ENCODE measurements at regions not wholly inside any gene's neighbourhood (a gene's known extent, or its start where the extent isn't known, plus 50 kb on each side); places are given as distances from the start of the nearest gene placed in this dataset.

DNA sequence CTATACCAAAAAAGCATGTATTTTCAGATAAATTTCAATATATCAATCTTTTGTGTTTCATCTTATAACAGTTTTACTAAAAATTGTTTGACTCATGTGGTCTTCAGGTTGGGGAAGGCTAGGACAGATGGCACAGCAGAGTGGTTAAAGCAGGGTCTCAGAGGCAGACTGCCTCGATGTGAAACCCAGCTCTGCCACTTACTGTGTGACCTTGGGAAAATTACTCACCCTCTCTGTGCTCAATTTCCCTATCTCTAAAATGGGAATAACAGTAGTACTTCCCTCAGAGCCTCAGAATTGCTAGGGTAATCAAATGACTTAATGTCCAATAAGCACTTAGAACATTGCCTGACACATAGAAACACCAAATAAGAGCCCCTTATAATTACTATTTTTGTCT is 262.1 kb upstream of the FMN2 start:
- H3K27me3 Mint-ChIP-seq: no peaks in the 10 kb centered on the region
- no peak for ATAC-seq (ENCODE audit: low read depth)
- no peaks in the 10 kb centered on the region for H3K9me3 Mint-ChIP-seq
- POLR2A ChIA-PET: no interaction called here
- no peak overlapping the region for H3K27ac Mint-ChIP-seq
- no peak overlapping the region for H3K4me3 Mint-ChIP-seq
- H3K4me1 Mint-ChIP-seq: no peaks in the 10 kb centered on the region
- no peaks in the 10 kb centered on the region for H3K36me3 Mint-ChIP-seq
- DNase-seq: no peak

GRCh38 chr1:239831577-239832355 is 259.9 kb upstream of the FMN2 start:
- no peaks in the 10 kb centered on the region for H3K27me3 Mint-ChIP-seq
- H3K9me3 Mint-ChIP-seq: no peaks in the 10 kb centered on the region
- no peak for DNase-seq
- no peak overlapping the region for H3K4me3 Mint-ChIP-seq
- H3K36me3 Mint-ChIP-seq: no peaks in the 10 kb centered on the region
- H3K27ac Mint-ChIP-seq: no peak overlapping the region
- no peak for ATAC-seq (ENCODE audit: low read depth)
- H3K4me1 Mint-ChIP-seq: no peaks in the 10 kb centered on the region
- POLR2A ChIA-PET: no interaction called here

- POLR2A ChIA-PET: no interaction called here
- H3K36me3 Mint-ChIP-seq: no peaks in the 10 kb centered on the region
- no peak for ATAC-seq (ENCODE audit: low read depth)
Measured at GRCh38 chr1:239833723-239834122, 258.0 kb upstream of the FMN2 start.

DNA sequence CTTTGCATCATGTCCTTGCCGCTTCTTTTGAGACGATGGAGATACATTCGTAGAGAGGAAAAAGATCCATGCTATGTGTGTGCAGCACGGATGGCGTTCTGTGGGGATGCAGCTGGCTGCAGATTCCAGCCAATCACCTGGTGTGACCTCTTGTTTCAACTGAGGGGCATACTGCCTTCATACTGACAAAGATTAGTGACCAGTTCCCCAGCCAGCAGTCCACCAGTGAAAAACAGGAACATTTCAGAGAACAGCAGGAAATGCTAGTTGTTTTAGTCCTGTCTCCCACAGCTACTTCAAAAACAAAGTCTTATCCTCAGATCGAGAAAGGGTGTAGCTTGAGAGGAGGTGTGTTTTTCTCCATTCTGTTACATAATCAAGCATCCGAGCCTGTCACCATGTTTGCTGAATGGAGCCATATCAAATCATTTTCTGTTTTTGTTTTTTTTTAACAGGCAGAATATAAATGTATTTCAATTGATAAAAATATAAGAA is 255.7 kb upstream of the FMN2 start:
- no peaks in the 10 kb centered on the region for H3K4me1 Mint-ChIP-seq
- H3K36me3 Mint-ChIP-seq: no peaks in the 10 kb centered on the region
- H3K4me3 Mint-ChIP-seq: no peak overlapping the region
- ATAC-seq (ENCODE audit: low read depth): no peak
- no peaks in the 10 kb centered on the region for H3K9me3 Mint-ChIP-seq
- no peaks in the 10 kb centered on the region for H3K27me3 Mint-ChIP-seq
- H3K27ac Mint-ChIP-seq: no peak overlapping the region
- no peak for DNase-seq
- POLR2A ChIA-PET: no interaction called here

More at GRCh38 chr1:239833723-239834122, 258.0 kb upstream of the FMN2 start:
- Mint-ChIP-seq H3K4me1 (no peaks in the 10 kb centered on the region), H3K4me3 (no peak overlapping the region), H3K27ac (no peak overlapping the region), H3K9me3 (no peaks in the 10 kb centered on the region), H3K27me3 (no peaks in the 10 kb centered on the region)
- no peak for DNase-seq

GRCh38 chr1:239840336-239840735 is 251.3 kb upstream of the FMN2 start:
- Mint-ChIP-seq H3K27me3 (no peaks in the 10 kb centered on the region), H3K4me1 (no peaks in the 10 kb centered on the region), H3K4me3 (no peak overlapping the region), H3K27ac (no peak overlapping the region), H3K9me3 (no peaks in the 10 kb centered on the region), H3K36me3 (no peaks in the 10 kb centered on the region)
- POLR2A ChIA-PET: interaction anchor here (1.4 kb wide), 1 partner anchor 121 kb away, joined by 4 read pairs; no protein-coding TSS in a partner anchor
- ATAC-seq (ENCODE audit: low read depth): no peak
- no peak for DNase-seq

GRCh38 chr1:239840790-239841189 is 250.9 kb upstream of the FMN2 start:
- no peak for ATAC-seq (ENCODE audit: low read depth)
- Mint-ChIP-seq H3K4me3 (no peak overlapping the region), H3K27me3 (no peaks in the 10 kb centered on the region), H3K9me3 (no peaks in the 10 kb centered on the region), H3K27ac (no peak overlapping the region), H3K36me3 (no peaks in the 10 kb centered on the region), H3K4me1 (no peaks in the 10 kb centered on the region)
- POLR2A ChIA-PET: no interaction called here
- no peak for DNase-seq

DNA sequence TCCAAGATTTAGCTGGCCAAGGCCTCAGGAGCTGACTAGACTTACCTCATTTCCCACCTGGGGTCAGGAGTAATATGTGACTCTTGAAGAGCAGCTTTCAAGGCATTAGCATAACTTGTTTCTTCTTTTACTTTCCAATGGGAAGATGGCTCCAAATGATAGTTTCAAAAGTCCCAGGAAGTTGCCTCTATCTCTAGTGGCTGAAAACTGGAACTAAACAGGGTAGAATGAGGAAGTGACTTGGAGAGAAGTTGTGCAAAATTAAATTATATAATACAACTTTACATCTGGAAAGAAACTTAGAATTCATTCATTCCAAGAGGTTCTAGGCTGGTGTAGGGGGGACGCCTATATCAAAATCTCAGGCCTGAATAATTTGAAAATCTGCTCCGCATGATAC is 250.1 kb upstream of the FMN2 start:
- no peaks in the 10 kb centered on the region for H3K4me1 Mint-ChIP-seq

GRCh38 chr1:239843541-239843940 is 248.1 kb upstream of the FMN2 start:
- Mint-ChIP-seq H3K9me3 (no peaks in the 10 kb centered on the region), H3K4me3 (no peak overlapping the region), H3K27ac (no peak overlapping the region), H3K27me3 (no peaks in the 10 kb centered on the region), H3K4me1 (no peaks in the 10 kb centered on the region), H3K36me3 (no peaks in the 10 kb centered on the region)
- POLR2A ChIA-PET: no interaction called here
- DNase-seq (no peak), ATAC-seq (ENCODE audit: low read depth) (no peak)

More for the DNA sequence above, 250.1 kb upstream of the FMN2 start:
- POLR2A ChIA-PET: no interaction called here
- Mint-ChIP-seq H3K9me3 (no peaks in the 10 kb centered on the region), H3K27ac (no peak overlapping the region), H3K4me3 (no peak overlapping the region), H3K27me3 (no peaks in the 10 kb centered on the region), H3K36me3 (no peaks in the 10 kb centered on the region)
- DNase-seq: no peak
- no peak for ATAC-seq (ENCODE audit: low read depth)

DNA sequence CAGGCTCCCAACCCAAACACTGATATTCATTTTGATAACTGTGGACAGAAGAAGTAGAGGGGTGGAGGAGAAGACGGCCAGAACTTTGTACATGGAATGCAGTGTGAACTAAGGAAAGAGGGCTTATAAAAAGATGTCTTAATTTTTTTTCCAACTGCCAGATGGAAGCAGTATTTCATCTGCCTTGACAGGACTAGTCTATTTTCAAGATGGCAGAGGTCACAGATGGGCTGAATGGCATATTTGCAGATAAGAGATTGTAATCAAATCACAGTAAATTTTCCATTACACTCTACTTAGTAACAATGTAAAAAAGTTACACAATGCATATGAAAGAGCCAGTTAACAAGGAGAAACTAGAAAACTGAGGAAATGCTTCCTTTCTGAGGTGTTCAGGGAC is 246.8 kb upstream of the FMN2 start:
- H3K9me3 Mint-ChIP-seq: no peaks in the 10 kb centered on the region
- ATAC-seq (ENCODE audit: low read depth): no peak
- no peak overlapping the region for H3K4me3 Mint-ChIP-seq
- no peak overlapping the region for H3K27ac Mint-ChIP-seq
- POLR2A ChIA-PET: no interaction called here
- no peaks in the 10 kb centered on the region for H3K36me3 Mint-ChIP-seq
- no peaks in the 10 kb centered on the region for H3K27me3 Mint-ChIP-seq
- DNase-seq: no peak
- H3K4me1 Mint-ChIP-seq: no peaks in the 10 kb centered on the region

- no peaks in the 10 kb centered on the region for H3K4me1 Mint-ChIP-seq
- DNase-seq (no peak), ATAC-seq (ENCODE audit: low read depth) (no peak)
- peaks cover 10% of the 10 kb centered on the region for H3K9me3 Mint-ChIP-seq
- POLR2A ChIA-PET: no interaction called here
- H3K36me3 Mint-ChIP-seq: no peaks in the 10 kb centered on the region
- H3K27ac Mint-ChIP-seq: no peak overlapping the region
- H3K27me3 Mint-ChIP-seq: no peaks in the 10 kb centered on the region
- H3K4me3 Mint-ChIP-seq: no peak overlapping the region
Measured at GRCh38 chr1:239854922-239855321, 236.8 kb upstream of the FMN2 start.

DNA sequence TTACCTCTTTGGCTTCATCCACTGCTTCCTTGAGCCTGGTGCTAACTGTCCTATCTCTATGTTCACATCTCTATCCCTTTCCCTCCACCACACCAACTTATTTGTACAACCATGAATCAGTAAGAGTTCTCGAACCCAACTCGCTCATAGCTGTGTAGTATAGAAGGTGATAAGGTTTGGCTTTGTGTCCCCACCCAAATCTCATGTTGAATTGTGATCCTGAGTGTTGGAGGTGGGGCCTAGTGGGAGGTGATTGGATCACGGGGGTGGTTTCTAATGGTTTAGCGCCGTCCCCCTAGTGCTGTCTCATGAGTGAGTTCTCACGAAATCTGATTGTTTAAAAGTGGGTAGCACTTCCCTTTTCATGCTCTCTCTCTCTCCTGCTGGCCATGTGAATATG is 235.6 kb upstream of the FMN2 start:
- no peaks in the 10 kb centered on the region for H3K27me3 Mint-ChIP-seq
- no peak for ATAC-seq (ENCODE audit: low read depth)
- H3K27ac Mint-ChIP-seq: no peak overlapping the region
- DNase-seq: no peak
- no peak overlapping the region for H3K4me3 Mint-ChIP-seq
- POLR2A ChIA-PET: no interaction called here
- no peaks in the 10 kb centered on the region for H3K4me1 Mint-ChIP-seq
- peaks cover 10% of the 10 kb centered on the region for H3K9me3 Mint-ChIP-seq
- H3K36me3 Mint-ChIP-seq: no peaks in the 10 kb centered on the region

- Mint-ChIP-seq H3K4me1 (no peaks in the 10 kb centered on the region), H3K27ac (no peak overlapping the region), H3K27me3 (no peaks in the 10 kb centered on the region), H3K36me3 (no peaks in the 10 kb centered on the region), H3K9me3 (peaks cover 10% of the 10 kb centered on the region), H3K4me3 (no peak overlapping the region)
- ATAC-seq (ENCODE audit: low read depth) (no peak), DNase-seq (no peak)
- POLR2A ChIA-PET: no interaction called here
Measured at GRCh38 chr1:239856924-239857323, 234.8 kb upstream of the FMN2 start.

DNA sequence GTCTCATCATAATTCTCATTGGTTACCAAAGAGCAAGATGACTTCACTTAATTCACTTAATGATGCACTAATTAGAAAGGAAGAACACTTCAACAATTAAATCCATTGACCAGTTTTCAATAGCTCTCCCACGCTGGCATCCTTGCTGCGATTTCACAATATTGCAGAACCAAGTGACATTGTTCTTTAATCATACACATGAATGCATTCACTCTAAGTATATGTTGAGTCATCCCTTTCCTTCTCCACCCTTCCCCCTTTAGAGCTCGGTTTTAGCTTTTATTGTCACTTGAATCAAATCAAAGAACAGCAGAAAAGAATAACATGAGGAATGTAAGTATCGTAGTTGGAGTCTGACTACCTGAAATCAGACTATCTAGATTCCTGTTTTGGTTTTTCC is 233.6 kb upstream of the FMN2 start:
- H3K4me1 Mint-ChIP-seq: no peaks in the 10 kb centered on the region
- H3K4me3 Mint-ChIP-seq: no peak overlapping the region
- peaks cover 10% of the 10 kb centered on the region for H3K9me3 Mint-ChIP-seq
- H3K27ac Mint-ChIP-seq: no peak overlapping the region
- no peaks in the 10 kb centered on the region for H3K36me3 Mint-ChIP-seq
- POLR2A ChIA-PET: no interaction called here
- H3K27me3 Mint-ChIP-seq: no peaks in the 10 kb centered on the region
- DNase-seq (no peak), ATAC-seq (ENCODE audit: low read depth) (no peak)

GRCh38 chr1:239858529-239858928 is 233.2 kb upstream of the FMN2 start:
- H3K4me1 Mint-ChIP-seq: no peaks in the 10 kb centered on the region
- no peaks in the 10 kb centered on the region for H3K27me3 Mint-ChIP-seq
- no peak overlapping the region for H3K4me3 Mint-ChIP-seq
- ATAC-seq (ENCODE audit: low read depth) (no peak), DNase-seq (no peak)
- POLR2A ChIA-PET: no interaction called here
- H3K27ac Mint-ChIP-seq: no peak overlapping the region
- no peaks in the 10 kb centered on the region for H3K36me3 Mint-ChIP-seq
- peaks cover 10% of the 10 kb centered on the region for H3K9me3 Mint-ChIP-seq

All from activated naive CD8-positive, alpha-beta T cell treated with anti-CD3 and anti-CD28 coated beads, Interleukin-2, amount 10 ng/mL, durations not matched to agents 7 days and 5 days (primary cell).